ENCODE measurements at regions not wholly inside any gene's neighbourhood (a gene's known extent, or its start where the extent isn't known, plus 50 kb on each side); places are given as distances from the start of the nearest gene placed in this dataset.

DNA sequence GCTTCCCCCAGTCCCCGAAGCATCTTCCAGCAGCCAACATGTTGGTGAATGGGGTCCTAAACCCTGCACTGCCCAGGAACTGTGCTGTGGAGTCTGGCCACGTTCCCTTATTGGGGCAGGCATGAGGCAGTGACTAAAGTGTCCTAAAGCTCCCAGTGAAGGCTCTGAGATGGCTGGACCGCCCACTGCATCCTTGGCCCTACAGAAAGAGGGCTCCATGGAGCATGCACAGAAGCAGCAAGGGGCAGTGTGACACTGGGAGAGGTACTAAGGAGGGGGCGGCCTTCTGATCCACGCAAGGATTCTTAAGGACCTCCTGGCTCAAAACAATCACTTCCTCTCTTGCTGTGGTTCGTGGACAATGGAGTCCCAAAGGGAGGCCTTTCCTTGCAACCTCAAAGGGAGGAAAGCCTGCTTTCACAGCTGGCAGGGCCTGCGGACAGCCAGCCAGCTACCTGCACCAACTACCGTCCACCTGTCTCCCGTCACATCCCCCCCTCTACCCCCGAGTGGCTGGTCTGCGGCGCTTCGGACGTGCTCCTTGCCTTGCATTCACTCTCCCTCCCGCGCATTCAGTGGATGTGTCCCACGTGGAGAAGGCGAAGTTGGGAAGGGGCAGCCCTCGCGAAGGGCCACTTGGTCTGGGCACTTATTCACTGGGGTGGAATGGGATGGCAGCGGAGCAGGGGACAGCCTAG is 63.9 kb upstream of the STARD13 start:
- DNase-seq (ENCODE audit: extremely low spot score), result no peak
- H3K27ac ChIP-seq (replicated peaks in 1 of 4), result peak overlapping the region; percentile 88 to 93 (median 90)
- intact Hi-C loops (cut with DNase I), result loop anchor here (5.0 kb wide), 1 partner anchor 62 kb away; the partner anchor contains the start of gene STARD13

DNA sequence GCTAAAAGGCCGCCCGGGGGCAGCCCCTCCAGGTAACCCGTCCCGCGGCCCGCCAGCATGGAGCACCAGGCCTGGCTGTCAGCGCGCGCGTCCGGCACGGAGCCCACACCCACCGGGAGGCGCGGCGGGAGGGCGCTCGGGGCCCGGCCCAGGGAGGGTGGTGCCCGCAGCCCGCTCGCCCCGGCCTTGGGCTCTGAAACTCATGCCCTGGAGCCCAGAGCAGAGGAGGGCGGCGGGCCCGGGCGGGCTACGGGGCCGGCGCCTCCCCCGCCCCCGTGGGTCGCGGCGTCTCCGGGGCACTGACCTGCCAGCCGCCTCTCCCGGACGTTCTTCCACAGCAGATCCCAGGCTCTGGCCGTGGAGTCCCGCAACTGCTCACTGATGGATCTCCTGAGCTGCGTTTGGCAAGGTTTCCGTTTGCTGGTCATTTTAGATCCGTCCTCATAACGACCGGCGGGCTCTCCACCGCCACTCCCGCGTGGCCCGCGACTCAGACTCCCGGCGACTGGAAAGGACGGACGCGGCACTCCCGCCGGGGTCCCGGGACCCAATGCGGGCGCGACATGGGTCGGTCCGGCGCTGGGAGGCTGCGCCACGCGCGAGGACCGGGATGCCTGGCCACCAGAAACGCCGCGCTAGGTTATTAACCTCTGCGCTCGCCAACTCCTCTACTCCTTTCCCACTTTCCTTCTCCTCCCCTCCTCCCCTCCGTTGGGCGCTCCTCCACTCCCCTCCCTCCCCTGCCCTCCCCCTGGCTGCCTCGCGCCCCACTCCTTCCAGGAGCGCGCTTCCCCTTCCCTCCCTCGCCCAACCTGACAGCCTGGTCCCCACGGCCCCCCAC is 64.7 kb upstream of the STARD13 start:
- no peak for DNase-seq (ENCODE audit: extremely low spot score)
- WGBS, result 1% methylated on average over 24 of the region's 84 CpGs
- H3K4me1 ChIP-seq, result peaks cover 7 to 50% (median 42%) of the 10 kb centered on the region in 4 donors
- TF ChIP-seq, protein P1, sequence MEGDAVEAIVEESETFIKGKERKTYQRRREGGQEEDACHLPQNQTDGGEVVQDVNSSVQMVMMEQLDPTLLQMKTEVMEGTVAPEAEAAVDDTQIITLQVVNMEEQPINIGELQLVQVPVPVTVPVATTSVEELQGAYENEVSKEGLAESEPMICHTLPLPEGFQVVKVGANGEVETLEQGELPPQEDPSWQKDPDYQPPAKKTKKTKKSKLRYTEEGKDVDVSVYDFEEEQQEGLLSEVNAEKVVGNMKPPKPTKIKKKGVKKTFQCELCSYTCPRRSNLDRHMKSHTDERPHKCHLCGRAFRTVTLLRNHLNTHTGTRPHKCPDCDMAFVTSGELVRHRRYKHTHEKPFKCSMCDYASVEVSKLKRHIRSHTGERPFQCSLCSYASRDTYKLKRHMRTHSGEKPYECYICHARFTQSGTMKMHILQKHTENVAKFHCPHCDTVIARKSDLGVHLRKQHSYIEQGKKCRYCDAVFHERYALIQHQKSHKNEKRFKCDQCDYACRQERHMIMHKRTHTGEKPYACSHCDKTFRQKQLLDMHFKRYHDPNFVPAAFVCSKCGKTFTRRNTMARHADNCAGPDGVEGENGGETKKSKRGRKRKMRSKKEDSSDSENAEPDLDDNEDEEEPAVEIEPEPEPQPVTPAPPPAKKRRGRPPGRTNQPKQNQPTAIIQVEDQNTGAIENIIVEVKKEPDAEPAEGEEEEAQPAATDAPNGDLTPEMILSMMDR (IDR thresholded peaks at IDR 0.05), result no peak
- peak; percentile 19 to 43 for TF ChIP-seq POLR2AphosphoS5 (IDR thresholded peaks at IDR 0.05)
- no peak for TF ChIP-seq EP300 (IDR thresholded peaks at IDR 0.05)
- no peak for TF ChIP-seq POLR2A (IDR thresholded peaks at IDR 0.05; ENCODE audit: low read depth)
- H3K4me3 ChIP-seq, result peak overlapping the region; percentile 71 to 95 (median 78)
- no peaks in the 10 kb centered on the region for H3K27me3 ChIP-seq
- intact Hi-C loops (cut with DNase I), result loop anchor here (5.0 kb wide), 2 partner anchors 63 to 192 kb away; partner anchors contain the start of gene STARD13
- peak overlapping the region; percentile 88 to 93 (median 90) for H3K27ac ChIP-seq (replicated peaks in 1 of 4)
- H3K9me3 ChIP-seq, result no peaks in the 10 kb centered on the region
- H3K36me3 ChIP-seq, result no peaks in the 10 kb centered on the region

More for the DNA sequence above, 63.9 kb upstream of the STARD13 start:
- H3K36me3 ChIP-seq, result no peaks in the 10 kb centered on the region
- 37% methylated on average over 3 of the region's 21 CpGs for WGBS
- peaks cover 7 to 55% (median 42%) of the 10 kb centered on the region in 4 donors for H3K4me1 ChIP-seq
- peak in 1 of 2 donors; percentile 3 for TF ChIP-seq POLR2AphosphoS5 (IDR thresholded peaks at IDR 0.05)
- TF ChIP-seq POLR2A (IDR thresholded peaks at IDR 0.05; ENCODE audit: low read depth), result no peak
- TF ChIP-seq, protein P1 (IDR thresholded peaks at IDR 0.05), result peak in 2 of 3 experiments; percentile 16 to 20
- TF ChIP-seq EP300 (IDR thresholded peaks at IDR 0.05), result no peak
- no peaks in the 10 kb centered on the region for H3K9me3 ChIP-seq
- no peaks in the 10 kb centered on the region for H3K27me3 ChIP-seq
- H3K4me3 ChIP-seq, result peak overlapping the region; percentile 71 to 95 (median 78)

DNA sequence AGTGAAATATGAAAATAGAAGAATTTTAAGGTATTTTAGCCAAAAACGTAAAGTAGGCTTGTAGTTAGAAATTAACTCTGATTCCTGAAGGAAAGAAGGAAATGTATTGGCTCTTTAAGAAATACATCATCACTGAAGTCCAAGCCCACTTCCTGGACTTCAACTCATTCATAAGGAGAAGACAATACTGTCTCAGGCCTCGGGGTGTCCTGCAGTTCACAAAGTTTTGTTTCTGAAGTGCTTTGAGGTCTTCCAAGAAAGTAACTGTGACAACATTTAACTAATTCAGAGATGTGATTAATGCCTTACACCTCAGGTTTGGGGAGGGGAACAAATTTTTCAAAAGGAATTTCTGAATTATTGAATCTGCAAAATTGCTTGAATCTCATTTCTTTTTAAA is 65.8 kb upstream of the STARD13 start:
- Histone ChIP-seq H3K27me3 (no peaks in the 10 kb centered on the region), H3K9me3 (no peaks in the 10 kb centered on the region), H3K4me3 (peak overlapping the region in 3 of 4 donors; percentile 71 to 95 (median 82)), H3K36me3 (no peaks in the 10 kb centered on the region), H3K4me1 (peaks cover 7 to 43% (median 42%) of the 10 kb centered on the region in 4 donors), H3K27ac (replicated peaks in 1 of 4) (peak overlapping the region; percentile 88 to 93 (median 90))
- 21% methylated on average over 2 of the region's 2 CpGs for WGBS
- intact Hi-C loops (cut with DNase I), result loop anchor here (5.0 kb wide), 1 partner anchor 191 kb away; no protein-coding TSS in a partner anchor
- no peak for TF ChIP-seq EP300 (IDR thresholded peaks at IDR 0.05)
- TF ChIP-seq POLR2AphosphoS5 (IDR thresholded peaks at IDR 0.05), result peak in 1 of 2 donors; percentile 63
- TF ChIP-seq, protein P1 (IDR thresholded peaks at IDR 0.05), result peak in 2 of 3 experiments; percentile 15 to 27
- TF ChIP-seq POLR2A (IDR thresholded peaks at IDR 0.05; ENCODE audit: low read depth), result no peak
- no peak for DNase-seq (ENCODE audit: extremely low spot score)

DNA sequence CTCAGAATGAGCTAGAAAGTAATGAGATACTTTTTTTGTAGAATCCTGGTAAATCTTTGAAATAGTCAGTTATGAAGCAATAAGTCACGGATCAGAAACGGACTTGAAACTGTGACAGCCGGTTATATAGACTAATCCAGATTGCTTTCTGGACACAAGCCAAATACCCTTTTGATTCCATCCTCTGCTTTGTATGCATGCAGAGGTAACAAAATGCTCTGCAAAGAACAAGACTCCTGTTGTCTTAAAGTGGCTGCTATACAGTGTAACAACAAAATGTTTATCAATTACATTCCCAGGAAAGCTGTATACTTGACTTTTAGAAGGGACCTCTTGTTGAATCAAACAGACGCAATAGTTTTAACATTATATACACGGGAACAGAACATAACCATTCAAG is 66.5 kb upstream of the STARD13 start:
- WGBS, result 74% methylated on average over 5 of the region's 5 CpGs
- intact Hi-C loops (cut with DNase I), result loop anchor here (5.0 kb wide), 1 partner anchor 190 kb away; no protein-coding TSS in a partner anchor
- TF ChIP-seq POLR2AphosphoS5 (IDR thresholded peaks at IDR 0.05) (no peak), POLR2A (IDR thresholded peaks at IDR 0.05; ENCODE audit: low read depth) (no peak), EP300 (IDR thresholded peaks at IDR 0.05) (no peak)
- TF ChIP-seq, protein P1 (IDR thresholded peaks at IDR 0.05), result no peak

More for the DNA sequence above, 66.5 kb upstream of the STARD13 start:
- Histone ChIP-seq H3K27ac (replicated peaks in 1 of 4) (peak overlapping the region in 3 of 4 donors; percentile 88 to 93 (median 92)), H3K27me3 (no peaks in the 10 kb centered on the region), H3K4me1 (peaks cover 7 to 40% (median 40%) of the 10 kb centered on the region in 4 donors), H3K4me3 (no peak overlapping the region), H3K36me3 (no peaks in the 10 kb centered on the region), H3K9me3 (no peaks in the 10 kb centered on the region)
- no peak for DNase-seq (ENCODE audit: extremely low spot score)

Data from esophagus muscularis mucosa (tissue), 4 donors.